GM10266 (cell line): ENCODE measurements at regions not wholly inside any gene's neighbourhood (a gene's known extent, or its start where the extent isn't known, plus 50 kb on each side); places are given as distances from the start of the nearest gene placed in this dataset.

ENCODE experiments used
- DNase-seq: peaks from one replicate; pipeline ENCODE4 v3.0.0; 2012; ENCODE audit errors: extremely low spot score
- TF ChIP-seq, protein P1 (sequence below): IDR thresholded peaks from 2 replicates; pipeline ENCODE4 v1.5.1; 2012; ENCODE audit warnings: mild to moderate bottlenecking, low read depth; ENCODE audit not compliant: control insufficient read depth, insufficient read depth; ENCODE audit errors: missing control alignments

- TF ChIP-seq, protein P1, sequence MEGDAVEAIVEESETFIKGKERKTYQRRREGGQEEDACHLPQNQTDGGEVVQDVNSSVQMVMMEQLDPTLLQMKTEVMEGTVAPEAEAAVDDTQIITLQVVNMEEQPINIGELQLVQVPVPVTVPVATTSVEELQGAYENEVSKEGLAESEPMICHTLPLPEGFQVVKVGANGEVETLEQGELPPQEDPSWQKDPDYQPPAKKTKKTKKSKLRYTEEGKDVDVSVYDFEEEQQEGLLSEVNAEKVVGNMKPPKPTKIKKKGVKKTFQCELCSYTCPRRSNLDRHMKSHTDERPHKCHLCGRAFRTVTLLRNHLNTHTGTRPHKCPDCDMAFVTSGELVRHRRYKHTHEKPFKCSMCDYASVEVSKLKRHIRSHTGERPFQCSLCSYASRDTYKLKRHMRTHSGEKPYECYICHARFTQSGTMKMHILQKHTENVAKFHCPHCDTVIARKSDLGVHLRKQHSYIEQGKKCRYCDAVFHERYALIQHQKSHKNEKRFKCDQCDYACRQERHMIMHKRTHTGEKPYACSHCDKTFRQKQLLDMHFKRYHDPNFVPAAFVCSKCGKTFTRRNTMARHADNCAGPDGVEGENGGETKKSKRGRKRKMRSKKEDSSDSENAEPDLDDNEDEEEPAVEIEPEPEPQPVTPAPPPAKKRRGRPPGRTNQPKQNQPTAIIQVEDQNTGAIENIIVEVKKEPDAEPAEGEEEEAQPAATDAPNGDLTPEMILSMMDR: no peak
- DNase-seq: no peak
Observed at GRCh38 chr13:73610799-73611592, 523.2 kb downstream of the KLF12 start.

DNA sequence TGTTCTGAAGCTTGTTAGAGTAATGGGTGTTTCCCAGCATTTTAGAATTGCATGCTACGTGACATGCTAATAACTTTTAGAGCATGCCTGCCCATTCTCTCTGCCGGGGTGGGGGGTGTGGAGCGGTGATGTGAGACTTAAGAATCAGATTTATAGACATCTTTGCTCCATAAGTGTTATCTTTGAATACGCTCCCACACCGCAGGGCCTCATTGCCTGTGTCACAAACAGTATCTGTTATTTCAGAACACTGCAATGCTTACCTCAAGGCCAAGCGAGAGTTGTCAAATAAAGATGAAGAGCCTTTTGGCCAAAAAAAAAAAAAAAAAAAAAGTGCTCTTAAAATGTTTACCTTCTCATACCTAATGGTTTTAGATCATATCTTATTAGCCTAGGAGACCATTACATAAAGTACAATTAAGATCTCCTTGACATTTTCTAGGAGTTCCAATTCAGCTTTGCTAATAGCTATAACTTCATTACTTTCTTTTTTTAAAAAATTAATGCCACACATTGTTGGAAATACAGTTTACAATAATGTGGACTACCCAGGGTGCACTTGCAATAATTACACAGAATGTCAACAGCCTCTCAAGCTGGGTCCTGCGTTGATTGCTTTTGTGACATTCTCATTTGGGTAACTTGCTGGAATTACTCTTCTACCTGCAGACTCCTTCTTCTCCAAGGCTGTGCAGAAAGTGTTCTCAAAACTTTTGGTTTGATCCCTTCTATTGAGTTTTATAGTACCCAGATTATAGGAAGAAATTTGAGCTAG lies 525.3 kb downstream of the KLF12 start:
- no peak for DNase-seq
- TF ChIP-seq, protein P1: no peak

DNA sequence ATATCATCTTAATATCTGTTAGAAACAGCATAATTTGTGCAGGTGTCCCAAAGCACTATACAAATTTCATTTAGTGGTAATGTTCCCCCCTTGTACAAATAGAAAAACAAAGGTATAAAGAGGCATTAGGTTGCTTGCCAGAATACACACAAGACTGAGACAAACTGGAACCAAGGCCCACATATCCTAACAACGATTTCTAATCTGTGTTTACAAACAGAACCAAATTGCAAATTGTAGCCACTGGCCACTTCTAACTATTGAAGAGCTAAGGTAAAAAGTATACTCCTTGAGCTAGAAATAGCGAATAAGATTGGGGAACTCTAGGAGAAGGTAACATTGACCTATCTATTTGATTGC lies 526.1 kb downstream of the KLF12 start:
- DNase-seq: no peak
- TF ChIP-seq, protein P1: no peak

GRCh38 chr13:73607489-73608156 lies 526.6 kb downstream of the KLF12 start:
- no peak for DNase-seq
- TF ChIP-seq, protein P1: no peak

GRCh38 chr13:73603646-73604045 lies 530.6 kb downstream of the KLF12 start:
- TF ChIP-seq, protein P1: no peak
- DNase-seq: no peak

DNA sequence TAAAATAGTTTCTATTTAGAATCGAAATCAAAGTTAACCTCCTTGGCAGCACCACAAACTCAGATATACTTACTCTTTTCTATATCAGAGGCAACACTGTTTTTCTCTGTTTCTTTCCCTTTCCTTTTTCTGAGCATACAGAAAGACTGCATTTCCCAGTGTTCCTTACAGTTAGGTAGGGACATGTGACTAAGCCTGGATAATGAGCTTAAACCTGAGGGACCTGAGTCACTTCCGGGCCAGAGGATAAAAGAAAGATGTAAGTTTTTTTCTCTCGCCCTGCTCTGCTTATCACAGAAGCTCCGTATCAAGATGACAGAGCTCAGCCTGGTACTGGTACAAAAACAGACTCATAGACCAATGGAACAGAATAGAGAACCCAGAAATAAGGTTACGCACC lies 531.9 kb downstream of the KLF12 start:
- TF ChIP-seq, protein P1: no peak
- no peak for DNase-seq
